IPS DF 6.9 (cell line): ENCODE measurements at regions not wholly inside any gene's neighbourhood (a gene's known extent, or its start where the extent isn't known, plus 50 kb on each side); places are given as distances from the start of the nearest gene placed in this dataset.
A peak's percentile ranks its signal among the peaks of the same experiment; 100 is the strongest.

Experiments
- DNase-seq: peaks from one replicate; pipeline ENCODE4 v3.0.0-alpha.2; 2013; ENCODE audit warnings: low read depth, low spot score
- H3K27ac ChIP-seq: one replicate; pipeline ENCODE4 v1.5.1; 2013; ENCODE audit warnings: low read length, control low read depth
- H3K27me3 ChIP-seq: 2 replicates; pipeline ENCODE4 v1.6.1; 2013; ENCODE audit warnings: mild to moderate bottlenecking, low read length; ENCODE audit not compliant: control insufficient read depth, insufficient read depth
- H3K36me3 ChIP-seq: 2 replicates; pipeline ENCODE4 v1.6.1; 2013; ENCODE audit warnings: low read length; ENCODE audit not compliant: control insufficient read depth, insufficient read depth
- H3K4me1 ChIP-seq: 2 replicates; pipeline ENCODE4 v1.6.1; 2013; ENCODE audit warnings: low read length; ENCODE audit not compliant: control insufficient read depth, insufficient read depth
- H3K4me3 ChIP-seq: 2 replicates; pipeline ENCODE4 v1.5.1; 2013; ENCODE audit warnings: mild to moderate bottlenecking, low read length
- H3K9me3 ChIP-seq: 2 replicates; pipeline ENCODE4 v1.6.1; 2013; ENCODE audit warnings: low read length, inconsistent platforms; ENCODE audit not compliant: control insufficient read depth, insufficient read depth
- WGBS: extraction: QIAGEN DNeasy Blood & Tissue Kit; methylation state at CpG from one replicate; pipeline ENCODE4 v1.1.7; 2013; ENCODE audit warnings: mixed read lengths, missing lambda C conversion rate; ENCODE audit not compliant: insufficient read length, insufficient coverage; 5-methylcytosine and 5-hydroxymethylcytosine counted together

DNA sequence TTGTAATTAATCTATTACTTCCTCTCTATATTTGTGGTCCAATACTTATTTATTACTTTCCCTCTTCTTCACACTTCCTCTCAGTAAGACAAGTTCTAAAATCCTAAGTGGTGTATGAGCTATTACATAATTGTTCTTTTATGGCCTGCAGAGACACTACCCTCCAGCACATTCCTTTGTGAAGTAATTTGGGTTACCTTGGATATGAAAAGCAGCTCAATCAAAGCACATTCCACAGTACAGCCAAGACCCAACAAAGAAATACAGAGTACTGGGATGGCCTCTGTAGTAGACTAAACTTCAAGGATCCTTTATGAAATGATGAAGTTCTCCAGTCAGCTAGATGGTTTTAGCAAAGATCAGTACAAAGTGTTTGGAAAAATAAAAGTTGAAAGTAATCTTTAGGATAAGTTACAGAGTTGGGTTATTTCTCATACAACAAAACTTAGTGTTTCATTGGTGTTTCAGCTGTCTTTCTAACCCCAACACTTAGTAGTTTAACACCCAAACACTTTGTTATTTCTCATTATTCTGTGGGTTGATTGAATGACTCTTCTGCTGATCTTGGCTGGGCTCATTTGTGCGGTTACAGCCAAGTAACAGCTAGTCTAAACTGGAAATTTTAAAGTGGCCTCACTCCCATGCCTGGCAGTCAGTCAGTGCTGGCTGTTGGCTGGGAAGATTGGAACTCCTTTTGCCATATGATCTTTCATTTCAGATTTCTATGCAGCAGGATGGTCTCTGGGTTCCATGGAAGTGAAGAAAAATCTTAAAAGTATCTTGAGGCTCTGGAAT is 161.5 kb upstream of the POU3F2 start:
- no peak for DNase-seq
- H3K9me3 ChIP-seq = no peaks in the 10 kb centered on the region
- no peaks in the 10 kb centered on the region for H3K36me3 ChIP-seq
- no peaks in the 10 kb centered on the region for H3K27me3 ChIP-seq
- H3K4me1 ChIP-seq = no peaks in the 10 kb centered on the region
- WGBS = no CpG with 5 or more reads among the region's 1 CpG
- no peak overlapping the region for H3K4me3 ChIP-seq
- H3K27ac ChIP-seq = no peak overlapping the region

- Histone ChIP-seq H3K36me3 (no peaks in the 10 kb centered on the region), H3K4me1 (no peaks in the 10 kb centered on the region), H3K27ac (no peak overlapping the region), H3K4me3 (no peak overlapping the region), H3K27me3 (no peaks in the 10 kb centered on the region), H3K9me3 (no peaks in the 10 kb centered on the region)
- no peak for DNase-seq
- no CpG with 5 or more reads among the region's 2 CpGs for WGBS
Observed at GRCh38 chr6:98678481-98678880, 155.9 kb upstream of the POU3F2 start.

DNA sequence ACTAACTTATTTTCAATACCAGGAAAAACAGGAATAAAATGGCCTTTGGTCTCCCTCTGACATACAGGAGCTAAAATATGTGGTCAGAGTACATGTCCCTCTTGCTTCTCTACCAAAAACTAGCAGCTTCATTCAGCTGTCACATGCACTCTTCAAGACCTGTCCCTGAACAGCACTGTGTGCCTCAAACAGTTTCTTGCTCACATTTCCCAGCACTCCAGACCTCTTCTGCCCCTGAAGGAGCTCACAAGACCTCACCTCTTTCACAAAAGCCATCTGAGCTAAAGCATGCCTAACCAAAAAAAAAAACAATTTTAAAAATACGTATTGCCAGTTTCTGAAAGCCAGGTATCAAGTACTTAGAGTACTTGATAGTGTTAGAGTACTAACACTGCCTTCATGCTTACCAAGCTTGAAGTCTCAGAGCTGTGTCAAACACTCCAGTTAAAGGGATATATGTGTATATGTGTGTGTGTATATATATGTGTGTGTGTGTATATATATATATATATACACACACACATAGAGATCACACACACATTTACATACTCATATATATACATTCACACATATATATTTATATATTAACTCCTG is 148.3 kb upstream of the POU3F2 start:
- H3K4me1 ChIP-seq = no peaks in the 10 kb centered on the region
- DNase-seq = no peak
- H3K27ac ChIP-seq = no peak overlapping the region
- no peaks in the 10 kb centered on the region for H3K36me3 ChIP-seq
- no peaks in the 10 kb centered on the region for H3K9me3 ChIP-seq
- H3K4me3 ChIP-seq = no peak overlapping the region
- no peaks in the 10 kb centered on the region for H3K27me3 ChIP-seq
- no CpG with 5 or more reads among the region's 1 CpG for WGBS

DNA sequence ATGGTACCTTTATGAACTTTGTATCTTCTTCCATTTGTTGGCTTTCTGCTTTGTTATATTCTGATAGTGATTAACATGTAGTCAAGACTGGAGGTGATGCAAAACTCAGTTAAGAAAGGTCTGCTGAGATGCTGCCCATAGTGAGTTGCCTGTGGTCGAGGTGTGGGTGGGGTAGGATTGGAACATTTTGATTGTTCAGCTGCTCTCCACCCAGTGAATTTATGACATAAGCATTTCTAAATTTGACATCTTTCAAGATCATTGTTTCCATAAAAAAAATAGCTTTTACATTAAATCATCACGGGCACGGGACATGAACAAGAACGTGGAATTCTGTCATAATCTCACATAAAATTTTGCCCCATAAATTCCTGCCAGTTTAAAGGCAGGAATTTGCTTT is 146.6 kb upstream of the POU3F2 start:
- Histone ChIP-seq H3K4me3 (no peak overlapping the region), H3K9me3 (no peaks in the 10 kb centered on the region), H3K4me1 (no peaks in the 10 kb centered on the region; the same call in 1 of the 2 replicates), H3K36me3 (no peaks in the 10 kb centered on the region), H3K27me3 (no peaks in the 10 kb centered on the region), H3K27ac (no peak overlapping the region)
- DNase-seq = no peak
- no CpG with 5 or more reads among the region's 4 CpGs for WGBS

GRCh38 chr6:98695091-98695801 is 139.1 kb upstream of the POU3F2 start:
- DNase-seq = no peak
- Histone ChIP-seq H3K4me3 (no peak overlapping the region), H3K27me3 (no peaks in the 10 kb centered on the region), H3K27ac (no peak overlapping the region), H3K4me1 (no peaks in the 10 kb centered on the region; the same call in 1 of the 2 replicates), H3K9me3 (no peaks in the 10 kb centered on the region), H3K36me3 (no peaks in the 10 kb centered on the region)
- no CpG with 5 or more reads among the region's 7 CpGs for WGBS

GRCh38 chr6:98711380-98711779 is 123.0 kb upstream of the POU3F2 start:
- Histone ChIP-seq H3K9me3 (no peaks in the 10 kb centered on the region), H3K4me1 (peaks cover under 1% of the 10 kb centered on the region; the same call in 1 of the 2 replicates), H3K27me3 (no peaks in the 10 kb centered on the region), H3K36me3 (no peaks in the 10 kb centered on the region), H3K27ac (no peak overlapping the region), H3K4me3 (no peak overlapping the region)
- DNase-seq = no peak

- Histone ChIP-seq H3K27me3 (no peaks in the 10 kb centered on the region), H3K36me3 (no peaks in the 10 kb centered on the region), H3K4me1 (peaks cover 3% of the 10 kb centered on the region; the same call in 1 of the 2 replicates), H3K4me3 (no peak overlapping the region), H3K9me3 (no peaks in the 10 kb centered on the region), H3K27ac (no peak overlapping the region)
- peak; percentile 13 for DNase-seq
- WGBS = no CpG with 5 or more reads among the region's 8 CpGs
Observed at GRCh38 chr6:98716341-98716740, 118.0 kb upstream of the POU3F2 start.

DNA sequence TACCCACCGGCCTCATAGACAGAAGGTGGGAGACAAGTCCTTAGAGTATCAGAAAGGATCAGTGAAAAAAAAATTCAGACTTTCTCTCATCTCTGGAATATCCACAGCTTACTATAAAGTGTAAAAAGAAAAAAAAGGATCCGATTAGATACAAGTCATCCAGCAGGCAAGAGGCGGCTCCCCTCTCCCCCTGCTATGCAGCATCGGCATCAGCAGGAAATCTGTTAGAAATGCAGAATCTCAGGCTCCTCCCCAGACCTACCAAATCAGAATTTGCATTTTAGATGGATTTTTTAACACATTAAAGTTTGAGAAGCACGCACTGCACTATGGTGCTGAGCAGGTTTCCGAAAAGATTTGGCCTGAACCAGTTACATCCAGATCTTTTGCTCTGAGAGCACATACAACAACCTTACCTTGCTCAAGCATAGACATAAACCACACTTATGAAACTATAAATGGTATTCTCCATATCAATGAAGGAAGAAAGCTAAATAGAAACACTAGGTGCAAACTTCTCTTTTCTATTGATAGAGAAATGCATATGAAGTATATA is 117.0 kb upstream of the POU3F2 start:
- no peak for DNase-seq
- no peak overlapping the region for H3K27ac ChIP-seq
- no CpG with 5 or more reads among the region's 6 CpGs for WGBS
- no peak overlapping the region for H3K4me3 ChIP-seq
- H3K9me3 ChIP-seq = no peaks in the 10 kb centered on the region
- no peaks in the 10 kb centered on the region for H3K36me3 ChIP-seq
- no peaks in the 10 kb centered on the region for H3K27me3 ChIP-seq
- peaks cover 3% of the 10 kb centered on the region; the same call in 1 of the 2 replicates for H3K4me1 ChIP-seq

GRCh38 chr6:98717988-98718387 is 116.4 kb upstream of the POU3F2 start:
- no peaks in the 10 kb centered on the region for H3K9me3 ChIP-seq
- peaks cover 3% of the 10 kb centered on the region; the same call in 1 of the 2 replicates for H3K4me1 ChIP-seq
- H3K27me3 ChIP-seq = no peaks in the 10 kb centered on the region
- no peaks in the 10 kb centered on the region for H3K36me3 ChIP-seq
- H3K4me3 ChIP-seq = no peak overlapping the region
- WGBS = 100% methylated on average over 1 of the region's 2 CpGs
- no peak overlapping the region for H3K27ac ChIP-seq
- no peak for DNase-seq

DNA sequence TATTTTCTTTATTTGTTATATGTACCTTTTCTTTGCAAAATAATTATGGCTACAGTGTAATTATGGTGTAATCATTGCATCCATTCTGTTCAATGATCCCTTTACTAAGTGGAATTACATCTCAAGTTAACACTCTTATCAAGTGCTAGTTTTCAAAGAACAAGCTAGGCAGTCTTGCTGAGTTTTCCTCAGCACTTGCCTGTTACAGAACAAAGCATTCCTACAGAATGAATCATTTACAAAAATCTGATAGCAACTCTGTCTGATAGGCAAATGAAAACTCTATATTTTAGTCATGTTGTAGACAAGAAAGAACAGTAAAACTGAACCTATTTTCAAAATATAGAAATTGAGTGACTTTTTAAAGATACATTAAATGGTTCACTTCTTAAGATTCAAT is 109.8 kb upstream of the POU3F2 start:
- Histone ChIP-seq H3K27ac (no peak overlapping the region), H3K4me3 (no peak overlapping the region), H3K9me3 (no peaks in the 10 kb centered on the region), H3K27me3 (no peaks in the 10 kb centered on the region), H3K4me1 (no peaks in the 10 kb centered on the region), H3K36me3 (no peaks in the 10 kb centered on the region)
- no peak for DNase-seq
